ENCODE measurements at regions not wholly inside any gene's neighbourhood (a gene's known extent, or its start where the extent isn't known, plus 50 kb on each side); places are given as distances from the start of the nearest gene placed in this dataset.
"Not testable (repeated sequence)": the region's sequence is repeated elsewhere in the genome, so short reads cannot be mapped to it uniquely, and the experiment has no call there.

- DNase-seq, result no peak
- TF ChIP-seq CTCF (IDR thresholded peaks at IDR 0.05; ENCODE audit: low read depth, low read length), result no peak
- Histone ChIP-seq H3K36me3 (no peaks in the 10 kb centered on the region), H3K9me3 (ENCODE audit: severe bottlenecking) (peaks cover 4% of the 10 kb centered on the region), H3K4me3 (ENCODE audit: low read depth, low read length) (no peak overlapping the region), H3K27ac (no peak overlapping the region), H3K27me3 (ENCODE audit: insufficient read depth, low read depth, severe bottlenecking) (peaks cover 18% of the 10 kb centered on the region)
These were observed 264.7 kb downstream of the RNF152 start for GRCh38 chr18:61628085-61628484.

GRCh38 chr18:61624631-61625030 lies 268.2 kb downstream of the RNF152 start:
- not testable (repeated sequence) for H3K27ac ChIP-seq, DNase-seq
- peaks cover 18% of the 10 kb centered on the region for H3K27me3 ChIP-seq (ENCODE audit: insufficient read depth, low read depth, severe bottlenecking)

GRCh38 chr18:61619783-61620182 lies 273.0 kb downstream of the RNF152 start:
- H3K9me3 ChIP-seq (ENCODE audit: severe bottlenecking), result no peaks in the 10 kb centered on the region
- no peaks in the 10 kb centered on the region for H3K27me3 ChIP-seq (ENCODE audit: insufficient read depth, low read depth, severe bottlenecking)
- TF ChIP-seq CTCF (IDR thresholded peaks at IDR 0.05; ENCODE audit: low read depth, low read length), result no peak
- H3K4me3 ChIP-seq (ENCODE audit: low read depth, low read length), result no peak overlapping the region
- H3K27ac ChIP-seq, result no peak overlapping the region
- no peaks in the 10 kb centered on the region for H3K36me3 ChIP-seq
- DNase-seq, result no peak

More at GRCh38 chr18:61624631-61625030, 268.2 kb downstream of the RNF152 start:
- not testable (repeated sequence) for H3K36me3 ChIP-seq; H3K4me3 ChIP-seq (ENCODE audit: low read depth, low read length); H3K9me3 ChIP-seq (ENCODE audit: severe bottlenecking)

- Histone ChIP-seq H3K27ac (no peak overlapping the region), H3K4me3 (ENCODE audit: low read depth, low read length) (no peak overlapping the region), H3K27me3 (ENCODE audit: insufficient read depth, low read depth, severe bottlenecking) (no peaks in the 10 kb centered on the region), H3K9me3 (ENCODE audit: severe bottlenecking) (no peaks in the 10 kb centered on the region), H3K36me3 (no peaks in the 10 kb centered on the region)
- no peak for DNase-seq
- no peak for TF ChIP-seq CTCF (IDR thresholded peaks at IDR 0.05; ENCODE audit: low read depth, low read length)
These were observed 274.0 kb downstream of the RNF152 start for GRCh38 chr18:61618816-61619215.

- no peaks in the 10 kb centered on the region for H3K36me3 ChIP-seq
- H3K9me3 ChIP-seq (ENCODE audit: severe bottlenecking), result no peaks in the 10 kb centered on the region
- DNase-seq, result no peak
- H3K4me3 ChIP-seq (ENCODE audit: low read depth, low read length), result no peak overlapping the region
- H3K27ac ChIP-seq, result no peak overlapping the region
- TF ChIP-seq CTCF (IDR thresholded peaks at IDR 0.05; ENCODE audit: low read depth, low read length), result no peak
- no peaks in the 10 kb centered on the region for H3K27me3 ChIP-seq (ENCODE audit: insufficient read depth, low read depth, severe bottlenecking)
These were observed 276.6 kb downstream of the RNF152 start for GRCh38 chr18:61616111-61616610.

GRCh38 chr18:61612517-61612916 lies 279.3 kb downstream of the CDH20 start:
- TF ChIP-seq CTCF (IDR thresholded peaks at IDR 0.05; ENCODE audit: low read depth, low read length), result peak; percentile 60
- Histone ChIP-seq H3K27me3 (ENCODE audit: insufficient read depth, low read depth, severe bottlenecking) (no peaks in the 10 kb centered on the region), H3K36me3 (no peaks in the 10 kb centered on the region), H3K4me3 (ENCODE audit: low read depth, low read length) (no peak overlapping the region), H3K27ac (no peak overlapping the region), H3K9me3 (ENCODE audit: severe bottlenecking) (peaks cover 4% of the 10 kb centered on the region)
- no peak for DNase-seq

Measured in WERI-Rb-1 (cell line).